ENCODE measurements at regions not wholly inside any gene's neighbourhood (a gene's known extent, or its start where the extent isn't known, plus 50 kb on each side); places are given as distances from the start of the nearest gene placed in this dataset.

DNA sequence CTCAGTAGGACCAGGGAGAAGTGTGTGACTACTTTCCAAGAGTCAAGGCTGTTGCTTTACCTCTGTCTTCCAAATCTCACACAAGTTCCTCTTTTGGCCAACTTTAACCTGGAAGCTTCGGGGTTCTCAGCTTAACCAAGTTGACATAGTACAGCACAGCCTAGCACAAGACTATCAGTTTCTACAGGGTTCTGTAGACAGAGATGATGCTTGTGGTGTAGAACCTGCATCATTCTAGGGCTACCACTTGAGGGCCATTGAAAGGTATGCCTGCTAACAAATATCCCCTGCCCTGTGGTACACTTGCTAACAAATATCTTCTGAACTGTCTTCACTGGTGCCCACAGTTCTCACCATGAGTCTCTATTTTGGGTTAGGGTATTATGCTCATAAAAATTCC lies 62.0 kb upstream of the MAP3K7 start:
- TF ChIP-seq, protein P1, sequence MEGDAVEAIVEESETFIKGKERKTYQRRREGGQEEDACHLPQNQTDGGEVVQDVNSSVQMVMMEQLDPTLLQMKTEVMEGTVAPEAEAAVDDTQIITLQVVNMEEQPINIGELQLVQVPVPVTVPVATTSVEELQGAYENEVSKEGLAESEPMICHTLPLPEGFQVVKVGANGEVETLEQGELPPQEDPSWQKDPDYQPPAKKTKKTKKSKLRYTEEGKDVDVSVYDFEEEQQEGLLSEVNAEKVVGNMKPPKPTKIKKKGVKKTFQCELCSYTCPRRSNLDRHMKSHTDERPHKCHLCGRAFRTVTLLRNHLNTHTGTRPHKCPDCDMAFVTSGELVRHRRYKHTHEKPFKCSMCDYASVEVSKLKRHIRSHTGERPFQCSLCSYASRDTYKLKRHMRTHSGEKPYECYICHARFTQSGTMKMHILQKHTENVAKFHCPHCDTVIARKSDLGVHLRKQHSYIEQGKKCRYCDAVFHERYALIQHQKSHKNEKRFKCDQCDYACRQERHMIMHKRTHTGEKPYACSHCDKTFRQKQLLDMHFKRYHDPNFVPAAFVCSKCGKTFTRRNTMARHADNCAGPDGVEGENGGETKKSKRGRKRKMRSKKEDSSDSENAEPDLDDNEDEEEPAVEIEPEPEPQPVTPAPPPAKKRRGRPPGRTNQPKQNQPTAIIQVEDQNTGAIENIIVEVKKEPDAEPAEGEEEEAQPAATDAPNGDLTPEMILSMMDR (IDR thresholded peaks at IDR 0.05; ENCODE audit: poor library complexity) = no peak
- TF ChIP-seq EZH2 (IDR thresholded peaks at IDR 0.05; ENCODE audit: borderline replicate concordance) = no peak

All from hepatocyte (in vitro differentiated cells).